NCI-H2081 (cell line): ENCODE measurements at regions not wholly inside any gene's neighbourhood (a gene's known extent, or its start where the extent isn't known, plus 50 kb on each side); places are given as distances from the start of the nearest gene placed in this dataset.

Source experiments
- DNase-seq, 2 experiments: peaks; one replicate each; lab custom pipeline; 2025; lab: John Stamatoyannopoulos, UW

- no peak for DNase-seq
These were observed 163.8 kb downstream of the GADD45G start for GRCh38 chr9:89768650-89769071.

GRCh38 chr9:89770531-89771174 is 165.8 kb downstream of the GADD45G start:
- peak; percentile 40 to 66 for DNase-seq

- DNase-seq, result no peak
These were observed 166.4 kb downstream of the GADD45G start for GRCh38 chr9:89771205-89771604.

GRCh38 chr9:89773170-89773569 is 168.4 kb downstream of the GADD45G start:
- no peak for DNase-seq

GRCh38 chr9:89774858-89775370 is 170.1 kb downstream of the GADD45G start:
- no peak for DNase-seq

GRCh38 chr9:89775641-89776040 is 170.8 kb downstream of the GADD45G start:
- DNase-seq, result no peak

- DNase-seq, result no peak
These were observed 172.1 kb downstream of the GADD45G start for GRCh38 chr9:89776795-89777525.

- DNase-seq, result no peak
These were observed 172.7 kb downstream of the GADD45G start for GRCh38 chr9:89777544-89777943.

GRCh38 chr9:89778100-89779090 is 173.6 kb downstream of the GADD45G start:
- DNase-seq, result no peak

- DNase-seq, result no peak
These were observed 174.8 kb downstream of the GADD45G start for GRCh38 chr9:89779405-89780203.

- no peak for DNase-seq
These were observed 176.1 kb downstream of the GADD45G start for GRCh38 chr9:89780959-89781358.

GRCh38 chr9:89781838-89782540 is 177.2 kb downstream of the GADD45G start:
- DNase-seq, result no peak

- DNase-seq, result no peak
These were observed 181.8 kb downstream of the GADD45G start for GRCh38 chr9:89786655-89787054.

- no peak for DNase-seq
These were observed 182.8 kb downstream of the GADD45G start for GRCh38 chr9:89787595-89787994.

GRCh38 chr9:89788434-89788833 is 183.6 kb downstream of the GADD45G start:
- no peak for DNase-seq

- no peak for DNase-seq
These were observed 185.2 kb downstream of the GADD45G start for GRCh38 chr9:89789922-89790510.

- no peak for DNase-seq
These were observed 185.8 kb downstream of the GADD45G start for GRCh38 chr9:89790542-89791109.

- no peak for DNase-seq
These were observed 186.9 kb downstream of the GADD45G start for GRCh38 chr9:89791754-89792153.

GRCh38 chr9:89792189-89793123 is 187.6 kb downstream of the GADD45G start:
- DNase-seq, result no peak
